HepG2 (cell line): ENCODE measurements at regions not wholly inside any gene's neighbourhood (a gene's known extent, or its start where the extent isn't known, plus 50 kb on each side); places are given as distances from the start of the nearest gene placed in this dataset.

Source experiments
- ATAC-seq: fragments of 200-7000 bp; cut with Tn5 transposase; 3 replicates; pipeline ENCODE4 v1.9.1; 2020; ENCODE audit warnings: mild to moderate bottlenecking, moderate library complexity
- BruUV-seq: library from RNA; stranded (reverse); fragments of 400-500 nt; replicated peaks from 2 replicates; lab custom pipeline; 2021; lab: Mats Ljungman, UMichigan
- CTCF ChIA-PET: fragments of 300-600 bp; formaldehyde crosslinking; extraction: SDS; loops from one replicate; lab custom pipeline; 2021; ENCODE audit warnings: low total read pairs, inconsistent platforms, low intra/inter-chr PET ratio; lab: Yijun Ruan, JAX
- POLR2A ChIA-PET: fragments of 350-600 bp; sonication (Branson Sonifier 250); formaldehyde crosslinking; loops from one replicate; lab custom pipeline; 2020; ENCODE audit warnings: antibody characterized with exemption, inconsistent platforms; lab: Yijun Ruan, JAX
- DNase-seq: peaks from one replicate; pipeline ENCODE4 v3.0.0-alpha.2; 2015; ENCODE audit warnings: low spot score
- FAIRE-seq: peaks from 3 replicates; lab custom pipeline; 2011; peaks lifted over from hg19 to GRCh38; lab: Jason Lieb, UNC
- H2AFZ ChIP-seq: one replicate; pipeline ENCODE4 v1.6.1; 2011; ENCODE audit warnings: low read length, inconsistent platforms
- H3K27ac ChIP-seq: fragments of 300-600 bp; 3 replicates; pipeline ENCODE4 v1.8.0; 2011; ENCODE audit warnings: mixed run types, mild to moderate bottlenecking, mixed read lengths, low read length, inconsistent platforms; ENCODE audit not compliant: insufficient read depth; ENCODE audit errors: extremely low read length
- H3K27me3 ChIP-seq, 2 experiments: fragments of 200-600 bp in 1 of 2; 2 replicates in 1 of 2; 3 replicates in 1 of 2; pipeline versions ENCODE4 v1.6.0 to v1.8.0; 2011; ENCODE audit warnings: low read length in 2 of 2, mild to moderate bottlenecking in 2 of 2, moderate library complexity in 2 of 2, inconsistent platforms in 1 of 2; ENCODE audit not compliant: insufficient read depth in 2 of 2, control insufficient read depth in 1 of 2
- H3K36me3 ChIP-seq, 2 experiments: fragments of 200-600 bp in 1 of 2; replicated peaks in 1 of 2; 2 replicates in 1 of 2; 3 replicates in 1 of 2; pipeline versions ENCODE4 v1.5.1 to v1.8.0; 2011; ENCODE audit warnings: low read length in 2 of 2, inconsistent platforms in 1 of 2; ENCODE audit not compliant: insufficient read depth in 2 of 2, control insufficient read depth in 1 of 2
- H3K4me1 ChIP-seq: 2 replicates; pipeline ENCODE4 v1.5.1; 2012; ENCODE audit warnings: low read length, inconsistent platforms; ENCODE audit not compliant: insufficient read depth
- H3K4me2 ChIP-seq: 2 replicates; pipeline ENCODE4 v1.6.0; 2011; ENCODE audit warnings: low read depth, low read length, inconsistent platforms
- H3K4me3 ChIP-seq, 3 experiments: fragments of 200-600 bp in 1 of 3; sonication (generic), shearing (Covaris generic) in 1 of 3; replicated peaks in 1 of 3; 2 replicates each; pipeline ENCODE4 v1.5.1; 2011 to 2016; ENCODE audit warnings: low read length in 3 of 3, inconsistent platforms in 2 of 3, low read depth in 2 of 3, mild to moderate bottlenecking in 2 of 3, control low read depth in 1 of 3, mixed read lengths in 1 of 3; ENCODE audit not compliant: insufficient read depth in 1 of 3
- H3K79me2 ChIP-seq: one replicate; pipeline ENCODE4 v1.6.1; 2011; ENCODE audit warnings: low read length, inconsistent platforms; ENCODE audit not compliant: insufficient read depth
- H3K9ac ChIP-seq: 2 replicates; pipeline ENCODE4 v1.6.0; 2011; ENCODE audit warnings: mild to moderate bottlenecking, low read depth, low read length, inconsistent platforms; ENCODE audit not compliant: insufficient read depth
- H3K9me3 ChIP-seq: 2 replicates; pipeline ENCODE4 v1.5.1; 2012; ENCODE audit warnings: mild to moderate bottlenecking, low read length
- H4K20me1 ChIP-seq: 2 replicates; pipeline ENCODE4 v1.6.0; 2011; ENCODE audit warnings: inconsistent platforms, mild to moderate bottlenecking, low read length, moderate library complexity; ENCODE audit not compliant: insufficient read depth
- ATF1 ChIP-seq: IDR thresholded peaks from 2 replicates; pipeline ENCODE4 v1.6.1; 2016; ENCODE audit warnings: mild to moderate bottlenecking, control low read depth
- CENPX ChIP-seq: sonication (generic); formaldehyde crosslinking; IDR thresholded peaks from 2 replicates; pipeline ENCODE4 v1.9.0; 2021; ENCODE audit warnings: mild to moderate bottlenecking, missing genetic modification reagents, moderate library complexity
- FOXK1 ChIP-seq: sonication (generic); formaldehyde crosslinking; IDR thresholded peaks from 2 replicates; pipeline ENCODE4 v1.4.0; 2020; ENCODE audit warnings: low read depth, missing genetic modification reagents, borderline replicate concordance
- GABPA ChIP-seq, 2 experiments: IDR thresholded peaks; 2 replicates each; pipeline ENCODE4 v1.6.1; 2011 to 2016; ENCODE audit warnings: low read depth in 2 of 2, low read length in 1 of 2, missing biosample characterization in 1 of 2, missing genetic modification characterization in 1 of 2
- HCFC1 ChIP-seq: fragments of 150-350 bp; IDR thresholded peaks from 2 replicates; pipeline ENCODE4 v1.6.1; 2014; ENCODE audit warnings: low read depth, low read length
- IRF2 ChIP-seq: IDR thresholded peaks from 2 replicates; pipeline ENCODE4 v1.6.1; 2018; ENCODE audit warnings: missing genetic modification reagents, missing compliant biosample characterization
- MTA3 ChIP-seq: sonication (generic); formaldehyde crosslinking; IDR thresholded peaks from 2 replicates; pipeline ENCODE4 v1.4.0; 2020; ENCODE audit warnings: missing genetic modification reagents
- RBFOX2 ChIP-seq: fragments of 200-400 bp; formaldehyde crosslinking; IDR thresholded peaks from 2 replicates; pipeline ENCODE4 v1.6.1; 2017; ENCODE audit warnings: low read depth, mild to moderate bottlenecking, low read length
- SP4 ChIP-seq: sonication (generic); formaldehyde crosslinking; IDR thresholded peaks from 2 replicates; pipeline ENCODE4 v1.8.1; 2023; ENCODE audit warnings: mild to moderate bottlenecking, missing genetic modification reagents
- ZNF317 ChIP-seq: sonication (generic); formaldehyde crosslinking; IDR thresholded peaks from 2 replicates; pipeline ENCODE4 v1.5.0; 2020; ENCODE audit warnings: mild to moderate bottlenecking, missing genetic modification reagents
- ZNF431 ChIP-seq: sonication (generic); formaldehyde crosslinking; IDR thresholded peaks from 2 replicates; pipeline ENCODE4 v1.9.0; 2022; ENCODE audit warnings: missing genetic modification reagents, low read depth, mild to moderate bottlenecking, borderline replicate concordance
- in situ Hi-C: cut with HindIII; loops from 2 replicates; pipeline ENCODE4 v1.10.0; 2017; ENCODE audit warnings: low pct_unique_long_range_greater_than_20kb; ENCODE audit not compliant: extremely low pct_ligation_motif_present
- intact Hi-C: fragments of 100-400 bp; cut with micrococcal nuclease; formaldehyde crosslinking; loops from one replicate; pipeline ENCODE4 v1.10.0; 2022; ENCODE audit not compliant: unreplicated experiment
- TF ChIP-seq, protein P1 (sequence below): sonication (generic); formaldehyde crosslinking; IDR thresholded peaks from 2 replicates; pipeline ENCODE4 v1.5.0; 2020; ENCODE audit warnings: missing genetic modification reagents

DNA sequence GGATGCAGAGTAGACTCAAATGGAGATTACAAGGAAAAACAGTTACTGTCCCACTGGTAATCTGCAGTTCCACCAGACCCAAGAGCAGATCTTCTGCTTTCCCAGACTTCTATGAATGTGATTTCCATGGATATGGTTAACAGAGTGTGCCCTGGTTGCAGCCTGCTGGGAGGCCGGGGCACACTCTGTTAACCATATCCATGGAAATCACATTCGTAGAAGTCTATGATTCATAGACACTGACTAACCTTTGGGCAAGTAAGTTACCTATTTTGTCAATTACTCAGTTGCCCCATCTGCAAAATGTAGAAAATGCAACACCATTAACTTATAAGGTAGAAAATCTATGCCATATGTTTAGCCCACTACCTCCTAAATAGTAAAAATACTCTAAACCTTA, 443.1 kb upstream of the PITX2 start (continued):
- TF ChIP-seq ZNF431 (CRISPR knock-in tag) (no peak), CENPX (no peak), GABPA (IDR thresholded peaks at IDR 0.05; ENCODE audit: low read depth, low read length) (no peak), GABPA (CRISPR knock-in tag; IDR thresholded peaks at IDR 0.05; ENCODE audit: low read depth) (no peak), HCFC1 (no peak)
- TF ChIP-seq, all 625 proteins: peak for 0

DNA sequence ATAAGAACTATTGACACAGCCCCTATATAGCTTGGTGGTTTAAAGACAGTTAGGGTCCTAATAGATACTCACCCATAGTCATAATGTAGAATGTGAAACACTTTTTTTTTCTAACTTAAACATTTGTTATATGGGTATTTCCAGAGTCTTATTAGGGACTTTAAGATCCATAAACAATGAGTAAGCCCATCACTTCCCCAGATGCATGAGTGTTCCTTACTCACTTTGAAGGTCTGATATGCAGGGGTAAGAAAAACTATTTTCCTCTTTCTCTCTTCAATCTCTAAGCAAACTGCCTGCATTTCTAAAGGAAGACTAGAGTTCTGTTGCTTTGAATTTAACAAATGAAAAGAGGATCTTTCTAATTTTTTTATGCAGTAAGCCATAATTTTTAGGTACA, 443.6 kb upstream of the PITX2 start:
- no peak for TF ChIP-seq ATF1
- no peak for TF ChIP-seq SP4 (CRISPR knock-in tag)
- TF ChIP-seq ZNF317 (CRISPR knock-in tag) = no peak
- TF ChIP-seq IRF2 (CRISPR knock-in tag) = no peak
- no peak for TF ChIP-seq RBFOX2
- no peak for TF ChIP-seq FOXK1 (CRISPR knock-in tag)
- TF ChIP-seq, protein P1, sequence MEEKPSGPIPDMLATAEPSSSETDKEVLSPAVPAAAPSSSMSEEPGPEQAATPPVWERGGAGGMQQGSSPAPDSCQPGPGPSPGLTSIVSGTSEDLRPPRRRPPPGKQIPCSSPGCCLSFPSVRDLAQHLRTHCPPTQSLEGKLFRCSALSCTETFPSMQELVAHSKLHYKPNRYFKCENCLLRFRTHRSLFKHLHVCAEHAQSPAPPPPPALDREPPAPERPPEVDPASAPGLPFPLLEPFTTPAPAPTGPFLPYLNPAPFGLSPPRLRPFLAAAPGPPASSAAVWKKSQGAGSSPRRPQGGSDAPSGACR = no peak
- TF ChIP-seq MTA3 = no peak
- in situ Hi-C loops (no loop called here), intact Hi-C loops (no loop called here)
- H3K79me2 ChIP-seq = no peaks in the 10 kb centered on the region
- no peaks in the 10 kb centered on the region for H4K20me1 ChIP-seq
- H3K27me3 ChIP-seq = no peaks in the 10 kb centered on the region
- H3K27ac ChIP-seq = no peak overlapping the region
- ATAC-seq = no peak
- H3K9me3 ChIP-seq = no peaks in the 10 kb centered on the region
- H3K4me2 ChIP-seq = no peak overlapping the region
- no peaks in the 10 kb centered on the region for H3K4me1 ChIP-seq
- no peak overlapping the region for H2AFZ ChIP-seq
- DNase-seq = no peak
- no peak overlapping the region for H3K9ac ChIP-seq
- BruUV-seq = no TSS peak
- no peak overlapping the region for H3K4me3 ChIP-seq
- ChIA-PET POLR2A (no interaction called here), CTCF (no interaction called here)
- no peaks in the 10 kb centered on the region for H3K36me3 ChIP-seq
- FAIRE-seq = no peak
